ENCODE measurements at regions not wholly inside any gene's neighbourhood (a gene's known extent, or its start where the extent isn't known, plus 50 kb on each side); places are given as distances from the start of the nearest gene placed in this dataset.

GRCh38 chr16:81163671-81164070 lies 67.5 kb upstream of the GCSH start:
- TF ChIP-seq POLR2A (IDR thresholded peaks at IDR 0.05; ENCODE audit: control extremely low read depth in 1 of 2, low read depth in 2 of 2, low read length in 2 of 2) (no peak), EP300 (IDR thresholded peaks at IDR 0.05; ENCODE audit: borderline replicate concordance in 1 of 2, low read depth in 2 of 2, low read length in 2 of 2) (no peak), NRF1 (IDR thresholded peaks at IDR 0.05; ENCODE audit: low read depth, low read length) (no peak), ZNF274 (IDR thresholded peaks at IDR 0.05; ENCODE audit: borderline replicate concordance, extremely low read depth, low read length) (no peak), SP1 (IDR thresholded peaks at IDR 0.05; ENCODE audit: low read depth, low read length) (no peak), MAFK (IDR thresholded peaks at IDR 0.05; ENCODE audit: low read depth, low read length) (no peak), HDAC6 (IDR thresholded peaks at IDR 0.05; ENCODE audit: low read depth, low read length) (no peak), KDM5A (IDR thresholded peaks at IDR 0.05; ENCODE audit: low read length) (no peak), EZH2 (IDR thresholded peaks at IDR 0.05; ENCODE audit: low read depth, low read length, severe bottlenecking) (no peak)
- TF ChIP-seq, protein P1, sequence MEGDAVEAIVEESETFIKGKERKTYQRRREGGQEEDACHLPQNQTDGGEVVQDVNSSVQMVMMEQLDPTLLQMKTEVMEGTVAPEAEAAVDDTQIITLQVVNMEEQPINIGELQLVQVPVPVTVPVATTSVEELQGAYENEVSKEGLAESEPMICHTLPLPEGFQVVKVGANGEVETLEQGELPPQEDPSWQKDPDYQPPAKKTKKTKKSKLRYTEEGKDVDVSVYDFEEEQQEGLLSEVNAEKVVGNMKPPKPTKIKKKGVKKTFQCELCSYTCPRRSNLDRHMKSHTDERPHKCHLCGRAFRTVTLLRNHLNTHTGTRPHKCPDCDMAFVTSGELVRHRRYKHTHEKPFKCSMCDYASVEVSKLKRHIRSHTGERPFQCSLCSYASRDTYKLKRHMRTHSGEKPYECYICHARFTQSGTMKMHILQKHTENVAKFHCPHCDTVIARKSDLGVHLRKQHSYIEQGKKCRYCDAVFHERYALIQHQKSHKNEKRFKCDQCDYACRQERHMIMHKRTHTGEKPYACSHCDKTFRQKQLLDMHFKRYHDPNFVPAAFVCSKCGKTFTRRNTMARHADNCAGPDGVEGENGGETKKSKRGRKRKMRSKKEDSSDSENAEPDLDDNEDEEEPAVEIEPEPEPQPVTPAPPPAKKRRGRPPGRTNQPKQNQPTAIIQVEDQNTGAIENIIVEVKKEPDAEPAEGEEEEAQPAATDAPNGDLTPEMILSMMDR (IDR thresholded peaks at IDR 0.05; ENCODE audit: control extremely low read depth in 1 of 3, insufficient read depth in 1 of 3, low read depth in 1 of 3, low read length in 3 of 3) = no peak
- TF ChIP-seq, protein P2, sequence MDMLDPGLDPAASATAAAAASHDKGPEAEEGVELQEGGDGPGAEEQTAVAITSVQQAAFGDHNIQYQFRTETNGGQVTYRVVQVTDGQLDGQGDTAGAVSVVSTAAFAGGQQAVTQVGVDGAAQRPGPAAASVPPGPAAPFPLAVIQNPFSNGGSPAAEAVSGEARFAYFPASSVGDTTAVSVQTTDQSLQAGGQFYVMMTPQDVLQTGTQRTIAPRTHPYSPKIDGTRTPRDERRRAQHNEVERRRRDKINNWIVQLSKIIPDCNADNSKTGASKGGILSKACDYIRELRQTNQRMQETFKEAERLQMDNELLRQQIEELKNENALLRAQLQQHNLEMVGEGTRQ (IDR thresholded peaks at IDR 0.05; ENCODE audit: low read length) = no peak

Measured in H1 (cell line).